Retina (tissue), 1 donor: ENCODE measurements at regions not wholly inside any gene's neighbourhood (a gene's known extent, or its start where the extent isn't known, plus 50 kb on each side); places are given as distances from the start of the nearest gene placed in this dataset.
"Not testable (repeated sequence)": the region's sequence is repeated elsewhere in the genome, so short reads cannot be mapped to it uniquely, and the experiment has no call there.

ENCODE experiments used
- DNase-seq: peaks from one replicate; pipeline ENCODE4 v3.0.0-alpha.2; 2016

- DNase-seq = no peak
Measured at GRCh38 chr18:55762424-55762823, 174.4 kb upstream of the TCF4 start.

- no peak for DNase-seq
Measured at GRCh38 chr18:55753643-55754263, 165.8 kb upstream of the TCF4 start.

- DNase-seq = no peak
Measured at GRCh38 chr18:55751476-55751875, 163.5 kb upstream of the TCF4 start.

GRCh38 chr18:55748227-55748738 is 160.3 kb upstream of the TCF4 start:
- DNase-seq = no peak

- no peak for DNase-seq
Measured at GRCh38 chr18:55744206-55744605, 156.2 kb upstream of the TCF4 start.

GRCh38 chr18:55743736-55744135 is 155.7 kb upstream of the TCF4 start:
- no peak for DNase-seq

GRCh38 chr18:55743133-55743532 is 155.1 kb upstream of the TCF4 start:
- no peak for DNase-seq

- no peak for DNase-seq
Measured at GRCh38 chr18:55739488-55739887, 151.5 kb upstream of the TCF4 start.

- no peak for DNase-seq
Measured at GRCh38 chr18:55738483-55739114, 150.6 kb upstream of the TCF4 start.

GRCh38 chr18:55737781-55738468 is 149.9 kb upstream of the TCF4 start:
- no peak for DNase-seq

GRCh38 chr18:55737266-55737665 is 149.3 kb upstream of the TCF4 start:
- no peak for DNase-seq

- DNase-seq = no peak
Measured at GRCh38 chr18:55735969-55736368, 148.0 kb upstream of the TCF4 start.

- DNase-seq = no peak
Measured at GRCh38 chr18:55735199-55735855, 147.3 kb upstream of the TCF4 start.

- no peak for DNase-seq
Measured at GRCh38 chr18:55732227-55733106, 144.5 kb upstream of the TCF4 start.

GRCh38 chr18:55731594-55732042 is 143.6 kb upstream of the TCF4 start:
- DNase-seq = no peak

GRCh38 chr18:55721006-55721405 is 133.0 kb upstream of the TCF4 start:
- DNase-seq = not testable (repeated sequence)

- no peak for DNase-seq
Measured at GRCh38 chr18:55713707-55714106, 125.7 kb upstream of the TCF4 start.

GRCh38 chr18:55706898-55707297 is 118.9 kb upstream of the TCF4 start:
- DNase-seq = no peak

- DNase-seq = no peak
Measured at GRCh38 chr18:55699233-55699765, 111.3 kb upstream of the TCF4 start.

GRCh38 chr18:55696811-55697210 is 108.8 kb upstream of the TCF4 start:
- no peak for DNase-seq

GRCh38 chr18:55695091-55695490 is 107.1 kb upstream of the TCF4 start:
- no peak for DNase-seq

- DNase-seq = no peak
Measured at GRCh38 chr18:55694291-55694690, 106.3 kb upstream of the TCF4 start.
